Activated naive CD4-positive, alpha-beta T cell treated with anti-CD3 and anti-CD28 coated beads, Interleukin-2, amount 50 U/mL, for 24 hours (primary cell): ENCODE measurements at regions not wholly inside any gene's neighbourhood (a gene's known extent, or its start where the extent isn't known, plus 50 kb on each side); places are given as distances from the start of the nearest gene placed in this dataset.

Source experiments
- H3K27ac Mint-ChIP-seq: one replicate; pipeline ENCODE4 v1.8.0; 2021; ENCODE audit warnings: mild to moderate bottlenecking, mixed read lengths
- H3K27me3 Mint-ChIP-seq: one replicate; pipeline ENCODE4 v1.8.0; 2021; ENCODE audit warnings: mixed read lengths
- H3K36me3 Mint-ChIP-seq: one replicate; pipeline ENCODE4 v1.8.0; 2021; ENCODE audit warnings: mixed read lengths
- H3K4me1 Mint-ChIP-seq: one replicate; pipeline ENCODE4 v1.8.0; 2021; ENCODE audit warnings: mixed read lengths
- H3K4me3 Mint-ChIP-seq: one replicate; pipeline ENCODE4 v1.8.0; 2021; ENCODE audit warnings: mild to moderate bottlenecking, mixed read lengths
- H3K9me3 Mint-ChIP-seq: one replicate; pipeline ENCODE4 v1.8.0; 2021; ENCODE audit warnings: mixed read lengths

DNA sequence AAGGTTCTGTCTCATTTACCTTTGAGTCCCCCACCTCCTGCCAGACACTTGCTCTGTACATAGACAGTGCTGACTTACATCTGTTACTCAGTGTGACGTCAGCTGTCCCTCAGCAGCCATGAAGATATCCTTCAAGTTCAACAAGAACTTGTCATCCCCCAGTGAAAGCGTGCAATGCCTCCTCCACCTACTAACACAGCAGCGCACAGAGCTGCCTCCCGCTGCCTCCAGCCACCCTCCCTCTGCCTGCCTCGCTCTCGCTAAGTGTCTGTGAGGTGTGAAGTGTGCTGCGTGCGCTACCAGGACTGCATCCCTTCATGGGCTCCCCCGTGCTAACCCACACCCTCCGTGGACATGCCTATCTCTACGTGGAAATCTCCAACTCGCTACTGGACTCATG, 621.4 kb downstream of the BRD1 start:
- Mint-ChIP-seq H3K9me3 (no peaks in the 10 kb centered on the region), H3K36me3 (no peaks in the 10 kb centered on the region), H3K27me3 (no peaks in the 10 kb centered on the region), H3K27ac (no peak overlapping the region), H3K4me3 (no peak overlapping the region), H3K4me1 (no peaks in the 10 kb centered on the region)

DNA sequence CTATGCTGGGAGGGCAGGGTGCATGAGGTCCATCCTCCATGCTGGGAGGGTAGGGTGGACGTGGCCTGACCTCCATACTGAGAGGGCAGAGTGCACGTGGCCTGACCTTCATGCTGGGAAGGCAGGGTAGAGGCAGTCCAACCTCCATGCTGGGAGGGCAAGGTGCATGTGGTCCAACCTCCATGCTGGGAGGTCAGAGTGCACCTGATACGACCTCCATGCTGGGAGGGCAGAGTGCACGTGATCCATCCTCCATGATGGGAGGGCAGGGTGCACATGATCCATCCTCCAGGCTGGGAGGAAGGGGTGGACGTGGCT, 622.2 kb downstream of the BRD1 start:
- no peaks in the 10 kb centered on the region for H3K27me3 Mint-ChIP-seq
- no peaks in the 10 kb centered on the region for H3K4me1 Mint-ChIP-seq
- no peaks in the 10 kb centered on the region for H3K9me3 Mint-ChIP-seq
- H3K4me3 Mint-ChIP-seq = no peak overlapping the region
- no peak overlapping the region for H3K27ac Mint-ChIP-seq
- no peaks in the 10 kb centered on the region for H3K36me3 Mint-ChIP-seq

DNA sequence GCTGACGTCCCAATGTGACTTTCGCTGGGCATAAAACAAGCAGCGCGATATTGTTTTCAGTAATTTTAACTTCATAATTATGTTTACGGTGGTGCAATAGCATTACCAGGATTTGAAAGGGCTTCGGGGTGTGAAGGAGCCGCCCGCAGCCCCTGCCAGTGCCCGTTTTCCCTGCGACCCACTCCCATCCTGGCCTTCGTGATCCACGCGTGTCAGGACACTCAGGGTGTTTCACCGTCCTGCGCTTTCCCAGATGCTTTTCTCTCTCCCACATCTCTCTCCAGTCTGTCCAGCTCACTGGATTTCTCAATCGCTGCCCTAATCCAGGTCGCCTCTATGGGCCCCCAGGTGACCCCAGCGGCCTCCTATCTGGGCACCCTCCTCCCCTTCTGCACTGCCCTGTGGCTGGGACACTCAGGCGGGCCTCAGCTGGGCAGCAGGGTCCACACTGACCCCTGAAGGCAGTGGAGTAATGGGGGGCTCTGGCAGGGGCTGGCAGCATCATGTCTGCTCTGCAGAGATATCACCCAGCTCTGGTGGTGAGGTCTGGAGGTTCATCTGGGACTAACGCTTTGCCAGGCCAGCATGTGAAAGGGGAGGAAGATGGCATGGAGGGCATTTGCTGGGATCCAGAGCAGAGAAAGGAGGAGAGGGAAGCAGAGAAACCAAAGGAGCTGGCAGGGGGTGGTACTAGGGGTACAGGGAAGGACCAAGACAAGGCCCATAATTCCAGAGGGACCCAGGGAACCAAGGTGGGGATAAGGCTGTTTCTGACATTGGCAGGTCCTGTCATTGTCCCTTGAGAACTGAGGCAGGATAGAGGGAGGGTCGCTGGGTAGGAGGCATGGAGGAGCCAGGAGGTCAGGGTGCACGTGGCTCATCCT, 622.8 kb downstream of the BRD1 start:
- Mint-ChIP-seq H3K4me3 (no peak overlapping the region), H3K27ac (no peak overlapping the region), H3K9me3 (no peaks in the 10 kb centered on the region), H3K27me3 (peaks cover 2% of the 10 kb centered on the region), H3K36me3 (no peaks in the 10 kb centered on the region), H3K4me1 (no peaks in the 10 kb centered on the region)

GRCh38 chr22:49203859-49204598, 623.6 kb downstream of the BRD1 start:
- Mint-ChIP-seq H3K4me1 (no peaks in the 10 kb centered on the region), H3K4me3 (no peak overlapping the region), H3K27ac (no peak overlapping the region), H3K9me3 (no peaks in the 10 kb centered on the region), H3K27me3 (peaks cover 2% of the 10 kb centered on the region), H3K36me3 (no peaks in the 10 kb centered on the region)

- H3K4me3 Mint-ChIP-seq = no peak overlapping the region
- H3K27me3 Mint-ChIP-seq = peaks cover 2% of the 10 kb centered on the region
- no peaks in the 10 kb centered on the region for H3K9me3 Mint-ChIP-seq
- no peaks in the 10 kb centered on the region for H3K4me1 Mint-ChIP-seq
- no peak overlapping the region for H3K27ac Mint-ChIP-seq
- H3K36me3 Mint-ChIP-seq = no peaks in the 10 kb centered on the region
Measured at GRCh38 chr22:49203091-49203858, 624.4 kb downstream of the BRD1 start.

GRCh38 chr22:49202226-49202625, 625.4 kb downstream of the BRD1 start:
- Mint-ChIP-seq H3K27ac (no peak overlapping the region), H3K4me3 (no peak overlapping the region), H3K36me3 (no peaks in the 10 kb centered on the region), H3K9me3 (no peaks in the 10 kb centered on the region), H3K4me1 (no peaks in the 10 kb centered on the region), H3K27me3 (peaks cover 2% of the 10 kb centered on the region)

DNA sequence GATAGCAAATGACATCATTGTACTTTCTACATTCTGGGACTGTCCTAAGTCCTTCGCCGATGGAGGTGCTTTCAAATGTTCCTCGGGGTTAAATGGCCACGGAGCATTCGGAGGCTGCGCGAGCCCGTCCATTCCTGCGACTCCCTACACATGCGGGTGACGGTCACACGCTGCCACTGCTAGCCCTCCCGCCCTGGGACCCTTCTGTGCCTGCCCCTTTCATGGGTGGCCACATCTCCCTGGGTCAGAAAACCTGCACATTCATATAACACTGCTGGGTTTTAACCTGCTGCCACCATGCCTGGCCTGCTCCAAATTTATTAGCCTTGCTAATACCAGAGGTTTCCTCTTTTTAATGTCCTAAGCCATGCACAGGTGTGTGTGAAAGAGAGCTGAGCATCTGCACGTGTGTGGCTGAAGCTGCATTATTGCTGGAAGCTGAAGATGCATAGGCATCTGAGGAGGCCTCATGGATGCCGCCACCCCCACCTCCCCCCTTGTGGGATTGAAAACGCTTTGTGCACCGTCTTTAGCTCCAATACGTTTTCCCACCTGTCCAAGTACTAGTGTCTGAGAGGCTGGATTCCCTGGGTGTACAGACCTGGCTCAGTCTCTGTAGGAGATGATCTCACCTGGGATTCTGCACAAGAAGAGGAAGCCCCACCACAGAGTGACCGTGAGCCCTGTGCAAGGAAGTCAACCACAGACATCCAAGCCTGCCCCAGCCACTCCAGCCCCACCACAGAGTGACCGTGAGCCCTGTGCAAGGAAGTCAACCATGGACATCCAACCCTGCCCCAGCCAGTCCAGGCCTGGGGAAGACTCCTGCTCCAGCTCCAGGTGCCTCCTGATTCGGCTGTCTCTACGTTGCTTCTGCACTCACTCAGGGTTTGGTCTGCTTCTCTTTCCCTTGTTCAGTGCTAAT, 626.4 kb downstream of the BRD1 start:
- H3K36me3 Mint-ChIP-seq = no peaks in the 10 kb centered on the region
- H3K27ac Mint-ChIP-seq = no peak overlapping the region
- H3K27me3 Mint-ChIP-seq = peaks cover 2% of the 10 kb centered on the region
- H3K4me3 Mint-ChIP-seq = no peak overlapping the region
- no peaks in the 10 kb centered on the region for H3K4me1 Mint-ChIP-seq
- no peaks in the 10 kb centered on the region for H3K9me3 Mint-ChIP-seq

DNA sequence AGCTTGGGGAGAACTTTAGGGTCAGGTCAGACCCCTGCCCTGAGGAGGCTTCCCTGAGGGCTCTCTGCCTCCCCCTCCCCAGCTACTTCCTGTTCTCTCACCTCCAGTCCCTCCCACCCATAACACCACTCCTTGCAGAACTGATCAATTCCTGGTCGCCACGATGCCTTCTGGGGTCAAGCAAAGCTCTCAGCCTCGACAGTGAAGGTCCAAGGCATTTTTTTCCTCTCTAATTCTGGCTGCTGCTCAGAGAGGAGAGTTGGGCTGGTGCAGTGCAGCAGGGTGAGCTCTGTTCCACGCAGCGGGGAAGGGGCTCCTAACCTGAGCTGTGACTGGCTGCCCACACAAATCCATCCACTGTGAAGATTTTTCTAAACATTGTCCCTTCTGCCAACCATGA, 628.4 kb downstream of the BRD1 start:
- Mint-ChIP-seq H3K27me3 (peaks cover 2% of the 10 kb centered on the region), H3K4me3 (no peak overlapping the region), H3K4me1 (no peaks in the 10 kb centered on the region), H3K27ac (no peak overlapping the region), H3K36me3 (no peaks in the 10 kb centered on the region), H3K9me3 (no peaks in the 10 kb centered on the region)

- H3K4me3 Mint-ChIP-seq = no peak overlapping the region
- no peaks in the 10 kb centered on the region for H3K36me3 Mint-ChIP-seq
- H3K27ac Mint-ChIP-seq = no peak overlapping the region
- no peaks in the 10 kb centered on the region for H3K4me1 Mint-ChIP-seq
- H3K27me3 Mint-ChIP-seq = peaks cover 2% of the 10 kb centered on the region
- no peaks in the 10 kb centered on the region for H3K9me3 Mint-ChIP-seq
Measured at GRCh38 chr22:49198705-49199084, 629.0 kb downstream of the BRD1 start.

DNA sequence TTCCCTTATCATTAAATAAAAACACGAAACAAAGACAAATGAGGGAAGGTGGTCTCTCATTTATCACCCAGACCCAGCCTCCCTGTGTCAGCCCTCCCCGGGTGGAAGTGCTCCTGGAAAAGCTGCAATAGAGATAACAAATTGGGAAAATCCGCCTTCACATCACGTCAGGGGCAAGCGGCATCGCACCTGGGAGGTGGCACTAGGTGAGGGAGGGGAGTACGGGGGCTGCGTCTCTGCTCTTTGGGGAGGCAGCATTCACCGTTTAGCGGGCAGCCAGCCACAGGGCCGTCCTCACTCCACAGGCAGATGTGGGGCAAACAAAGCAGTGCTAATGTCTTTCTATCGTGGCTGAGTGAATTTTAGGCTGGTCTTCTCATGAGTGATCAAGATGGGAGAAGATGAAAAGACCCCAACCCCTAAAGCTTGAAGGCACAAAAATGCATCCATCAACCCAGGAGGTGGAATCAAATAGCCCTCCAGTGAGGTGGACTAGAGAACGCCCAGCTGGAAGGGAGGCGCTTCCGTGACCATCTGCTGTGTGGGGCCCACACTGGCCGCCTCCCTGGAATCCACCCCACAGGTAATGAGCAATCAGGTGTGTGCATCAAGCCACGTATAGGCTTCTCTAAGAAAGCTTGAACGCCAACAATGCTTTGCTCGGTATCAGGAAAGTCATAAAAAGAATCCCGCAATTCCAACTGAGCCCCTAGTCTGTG, 629.5 kb downstream of the BRD1 start:
- Mint-ChIP-seq H3K27ac (no peak overlapping the region), H3K9me3 (no peaks in the 10 kb centered on the region), H3K4me1 (no peaks in the 10 kb centered on the region), H3K36me3 (no peaks in the 10 kb centered on the region), H3K27me3 (peaks cover 2% of the 10 kb centered on the region), H3K4me3 (no peak overlapping the region)

DNA sequence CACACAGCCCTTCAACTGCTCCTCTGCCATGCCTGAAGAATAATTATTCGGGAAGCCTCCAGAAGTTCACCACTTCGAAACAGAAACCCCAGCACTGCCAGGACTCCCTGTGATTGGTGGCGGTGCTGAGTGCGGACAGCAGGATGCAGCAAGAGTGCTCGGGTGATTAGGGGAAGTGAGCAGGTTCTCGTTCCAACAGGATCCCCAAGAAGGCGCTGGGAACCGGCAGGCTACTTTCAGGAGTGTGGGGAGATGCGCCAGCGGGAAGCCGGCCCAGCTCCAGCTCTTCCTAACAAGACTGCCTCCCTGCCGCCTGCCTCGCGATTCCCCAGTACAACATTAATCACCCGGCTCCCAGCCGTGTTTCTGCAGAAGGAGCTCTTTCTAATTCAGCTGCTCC, 630.2 kb downstream of the BRD1 start:
- Mint-ChIP-seq H3K27ac (no peak overlapping the region), H3K4me1 (no peaks in the 10 kb centered on the region), H3K9me3 (no peaks in the 10 kb centered on the region), H3K36me3 (no peaks in the 10 kb centered on the region), H3K4me3 (no peak overlapping the region), H3K27me3 (peaks cover 2% of the 10 kb centered on the region)

DNA sequence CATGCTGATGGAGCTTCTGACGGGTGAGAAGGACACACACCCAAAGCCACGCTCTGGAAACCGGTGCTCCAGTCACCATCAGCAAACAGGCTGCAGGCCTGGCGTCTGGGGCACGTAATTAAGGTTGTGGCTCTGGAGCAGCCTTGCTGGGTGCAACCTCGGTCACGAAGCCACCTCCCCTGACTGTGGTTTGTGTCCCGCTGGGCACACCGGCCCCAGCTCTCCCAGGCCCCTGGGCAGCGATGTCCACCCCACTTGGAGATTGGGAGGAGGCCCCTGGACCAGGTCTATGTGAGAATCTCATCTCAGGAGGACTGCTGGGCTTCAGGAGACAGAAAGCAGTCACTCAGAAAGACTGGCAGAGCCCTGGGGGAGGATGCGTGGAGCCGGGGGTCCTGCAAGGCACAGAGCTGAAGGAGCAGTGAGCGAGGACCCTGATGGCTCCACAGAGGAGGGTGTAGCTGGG, 631.6 kb downstream of the BRD1 start:
- Mint-ChIP-seq H3K27me3 (peaks cover 2% of the 10 kb centered on the region), H3K4me3 (no peak overlapping the region), H3K4me1 (no peaks in the 10 kb centered on the region), H3K9me3 (no peaks in the 10 kb centered on the region), H3K36me3 (no peaks in the 10 kb centered on the region), H3K27ac (no peak overlapping the region)

DNA sequence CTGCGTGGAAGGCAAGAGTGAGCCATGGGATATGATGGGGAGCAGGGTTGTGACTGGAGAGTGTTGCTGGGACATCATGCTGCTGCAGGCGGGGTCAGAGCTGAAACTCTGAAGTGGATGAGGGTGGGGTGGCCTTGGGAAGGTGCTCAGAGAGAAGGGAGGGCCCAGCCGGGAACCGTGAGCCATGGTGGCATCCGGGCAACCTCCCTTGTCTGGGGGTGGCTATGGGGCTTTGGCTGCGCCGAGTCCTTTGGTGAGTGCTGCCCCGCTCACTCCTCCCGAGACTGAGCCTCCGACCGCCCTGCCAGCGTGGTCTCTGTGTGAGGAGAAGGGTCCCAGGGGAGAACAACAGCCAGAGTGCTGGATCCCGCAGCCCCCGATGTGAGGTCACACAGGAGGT, 632.0 kb downstream of the BRD1 start:
- Mint-ChIP-seq H3K27me3 (peaks cover 2% of the 10 kb centered on the region), H3K27ac (no peak overlapping the region), H3K4me1 (no peaks in the 10 kb centered on the region), H3K36me3 (no peaks in the 10 kb centered on the region), H3K9me3 (no peaks in the 10 kb centered on the region), H3K4me3 (no peak overlapping the region)

- no peak overlapping the region for H3K27ac Mint-ChIP-seq
- H3K4me1 Mint-ChIP-seq = no peaks in the 10 kb centered on the region
- no peak overlapping the region for H3K4me3 Mint-ChIP-seq
- H3K36me3 Mint-ChIP-seq = no peaks in the 10 kb centered on the region
- H3K27me3 Mint-ChIP-seq = no peaks in the 10 kb centered on the region
- H3K9me3 Mint-ChIP-seq = no peaks in the 10 kb centered on the region
Measured at GRCh38 chr22:49193901-49194465, 633.7 kb downstream of the BRD1 start.
